Activated CD8-positive, alpha-beta memory T cell treated with anti-CD3 and anti-CD28 coated beads for 4 hours (primary cell): ENCODE measurements at regions not wholly inside any gene's neighbourhood (a gene's known extent, or its start where the extent isn't known, plus 50 kb on each side); places are given as distances from the start of the nearest gene placed in this dataset.
"Not testable (repeated sequence)": the region's sequence is repeated elsewhere in the genome, so short reads cannot be mapped to it uniquely, and the experiment has no call there.

Experiments
- DNase-seq, 2 donors: peaks; one replicate each; pipeline ENCODE4 v3.0.0-alpha.2; 2020; ENCODE audit warnings: low read depth in 2 of 2

- no peak for DNase-seq
Observed at GRCh38 chr5:96528826-96529474, 95.9 kb upstream of the PCSK1 start.

GRCh38 chr5:96529559-96529958 is 96.5 kb upstream of the PCSK1 start:
- DNase-seq: no peak

- no peak for DNase-seq
Observed at GRCh38 chr5:96530901-96531300, 97.9 kb upstream of the PCSK1 start.

GRCh38 chr5:96533371-96533770 is 100.3 kb upstream of the PCSK1 start:
- DNase-seq: no peak

- no peak for DNase-seq
Observed at GRCh38 chr5:96537386-96537785, 104.3 kb upstream of the PCSK1 start.

- DNase-seq: no peak
Observed at GRCh38 chr5:96538808-96539250, 105.8 kb upstream of the PCSK1 start.

GRCh38 chr5:96546120-96546519 is 113.1 kb upstream of the PCSK1 start:
- no peak for DNase-seq

- no peak for DNase-seq
Observed at GRCh38 chr5:96547486-96547885, 114.4 kb upstream of the PCSK1 start.

GRCh38 chr5:96548905-96549304 is 113.3 kb upstream of the CAST start:
- DNase-seq: no peak

- not testable (repeated sequence) for DNase-seq
Observed at GRCh38 chr5:96560857-96561256, 101.3 kb upstream of the CAST start.

- DNase-seq: no peak
Observed at GRCh38 chr5:96562614-96563013, 99.6 kb upstream of the CAST start.

GRCh38 chr5:96563816-96564215 is 98.4 kb upstream of the CAST start:
- no peak for DNase-seq

GRCh38 chr5:96565582-96566265 is 96.5 kb upstream of the CAST start:
- DNase-seq: no peak

- no peak for DNase-seq
Observed at GRCh38 chr5:96566833-96567587, 95.2 kb upstream of the CAST start.

GRCh38 chr5:96569332-96569731 is 92.8 kb upstream of the CAST start:
- no peak for DNase-seq

- no peak for DNase-seq
Observed at GRCh38 chr5:96569770-96570169, 92.4 kb upstream of the CAST start.

- no peak for DNase-seq
Observed at GRCh38 chr5:96572864-96573512, 89.2 kb upstream of the CAST start.

GRCh38 chr5:96573513-96573894 is 88.7 kb upstream of the CAST start:
- DNase-seq: no peak

GRCh38 chr5:96576876-96577275 is 85.3 kb upstream of the CAST start:
- DNase-seq: no peak

- DNase-seq: no peak
Observed at GRCh38 chr5:96577909-96578308, 84.3 kb upstream of the CAST start.

GRCh38 chr5:96579711-96580110 is 82.5 kb upstream of the CAST start:
- no peak for DNase-seq

GRCh38 chr5:96582343-96582742 is 79.8 kb upstream of the CAST start:
- DNase-seq: no peak
